ENCODE measurements at regions not wholly inside any gene's neighbourhood (a gene's known extent, or its start where the extent isn't known, plus 50 kb on each side); places are given as distances from the start of the nearest gene placed in this dataset.

GRCh38 chr16:13833515-13833914 is 86.4 kb upstream of the ERCC4 start:
- TF ChIP-seq CTCF (IDR thresholded peaks at IDR 0.05; ENCODE audit: poor library complexity) (no peak), EZH2 (IDR thresholded peaks at IDR 0.05; ENCODE audit: borderline replicate concordance) (no peak), EZH2phosphoT487 (IDR thresholded peaks at IDR 0.05; ENCODE audit: low read depth, severe bottlenecking, unreplicated experiment) (no peak)

Measured in hepatocyte (in vitro differentiated cells).